Body of pancreas (tissue), 4 donors: ENCODE measurements at regions not wholly inside any gene's neighbourhood (a gene's known extent, or its start where the extent isn't known, plus 50 kb on each side); places are given as distances from the start of the nearest gene placed in this dataset.

Experiments used
- ATAC-seq: fragments of 150-250 bp; one replicate; pipeline ENCODE4 v1.9.1; 2016
- DNase-seq, 4 donors: peaks; one replicate each; pipeline ENCODE4 v3.0.0-alpha.2; 2019
- H3K27ac ChIP-seq, 4 donors: fragments of 200-600 bp; sonication (generic); 1 replicate in 3 of 4; 2 replicates in 1 of 4; pipeline versions ENCODE4 v1.5.1 to v1.6.1; 2016 to 2019; ENCODE audit warnings: mild to moderate bottlenecking in 1 of 4, mixed read lengths in 1 of 4, moderate library complexity in 1 of 4
- H3K27me3 ChIP-seq, 2 donors: fragments of 200-600 bp; sonication (generic); one replicate each; pipeline ENCODE4 v1.6.0; 2016; ENCODE audit warnings: mild to moderate bottlenecking in 1 of 2
- H3K36me3 ChIP-seq, 2 donors: fragments of 200-600 bp; sonication (generic); replicated peaks in 1 of 2; 2 replicates each; pipeline ENCODE4 v1.5.1; 2016; ENCODE audit warnings: low read depth in 2 of 2; ENCODE audit not compliant: insufficient read depth in 1 of 2
- H3K4me1 ChIP-seq: fragments of 200-600 bp; sonication (generic); one replicate; pipeline ENCODE4 v1.6.0; 2016
- H3K4me3 ChIP-seq, 2 donors: fragments of 200-600 bp; sonication (generic); 1 replicate in 1 of 2; 2 replicates in 1 of 2; pipeline ENCODE4 v1.5.1; 2016 to 2019
- H3K9me3 ChIP-seq, 3 donors: fragments of 200-600 bp; sonication (generic); 1 replicate in 2 of 3; 2 replicates in 1 of 3; pipeline ENCODE4 v1.5.1; 2016
- POLR2A ChIP-seq, 3 donors: fragments of 450-650 bp; IDR thresholded peaks; one replicate each; pipeline ENCODE4 v1.6.1; 2016; ENCODE audit warnings: antibody characterized with exemption in 3 of 3, mild to moderate bottlenecking in 2 of 3
- WGBS, 2 donors: methylation state at CpG; one replicate each; pipeline ENCODE4 v1.1.5; 2017; 5-methylcytosine and 5-hydroxymethylcytosine counted together
- intact Hi-C: fragments of 100-400 bp; cut with DNase I; formaldehyde crosslinking; loops from one replicate; pipeline ENCODE4 v1.15.1; 2023
- TF ChIP-seq, protein P1 (sequence below), 7 experiments: fragments of 450-650 bp in 4 of 7; fragments of 200-600 bp in 3 of 7; sonication (generic) in 3 of 7; IDR thresholded peaks; one replicate each; pipeline ENCODE4 v1.5.1; 2016 to 2019; ENCODE audit warnings: antibody characterized with exemption in 7 of 7

DNA sequence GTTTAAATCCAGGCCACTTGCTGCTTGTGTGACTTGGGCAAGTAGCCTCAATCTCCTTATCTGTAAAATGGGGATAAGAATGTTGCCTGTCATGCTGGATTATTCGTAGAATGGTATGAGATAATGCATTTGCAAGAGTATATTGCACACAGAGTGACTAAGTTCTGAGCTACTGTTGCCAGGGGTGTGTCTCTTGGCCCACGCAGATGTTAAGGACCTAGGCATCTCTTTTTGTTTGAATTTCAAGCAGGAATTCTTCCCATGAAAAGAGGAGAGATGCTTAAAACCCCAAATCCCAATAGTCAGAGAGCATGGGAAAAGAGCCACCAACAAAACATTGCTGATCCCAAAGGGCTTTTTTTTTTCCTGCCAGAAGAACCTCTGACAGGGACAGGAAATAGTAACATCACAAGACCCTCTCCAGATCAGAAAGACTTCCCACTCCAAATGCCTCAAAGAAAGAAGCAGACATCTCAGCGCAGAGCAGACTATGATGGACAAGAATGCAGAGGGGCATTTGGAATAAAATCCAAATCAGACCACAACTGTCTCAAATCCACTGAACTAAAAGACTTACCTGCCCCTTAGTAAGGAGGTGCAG is 90.5 kb downstream of the MRPL46 start:
- Histone ChIP-seq H3K27me3 (peaks cover 0 to 2% of the 10 kb centered on the region in 2 donors), H3K9me3 (no peaks in the 10 kb centered on the region), H3K27ac (no peak overlapping the region), H3K36me3 (no peaks in the 10 kb centered on the region), H3K4me1 (no peaks in the 10 kb centered on the region), H3K4me3 (no peak overlapping the region)
- ATAC-seq: no peak
- no peak for TF ChIP-seq POLR2A (IDR thresholded peaks at IDR 0.05)
- TF ChIP-seq, protein P1, sequence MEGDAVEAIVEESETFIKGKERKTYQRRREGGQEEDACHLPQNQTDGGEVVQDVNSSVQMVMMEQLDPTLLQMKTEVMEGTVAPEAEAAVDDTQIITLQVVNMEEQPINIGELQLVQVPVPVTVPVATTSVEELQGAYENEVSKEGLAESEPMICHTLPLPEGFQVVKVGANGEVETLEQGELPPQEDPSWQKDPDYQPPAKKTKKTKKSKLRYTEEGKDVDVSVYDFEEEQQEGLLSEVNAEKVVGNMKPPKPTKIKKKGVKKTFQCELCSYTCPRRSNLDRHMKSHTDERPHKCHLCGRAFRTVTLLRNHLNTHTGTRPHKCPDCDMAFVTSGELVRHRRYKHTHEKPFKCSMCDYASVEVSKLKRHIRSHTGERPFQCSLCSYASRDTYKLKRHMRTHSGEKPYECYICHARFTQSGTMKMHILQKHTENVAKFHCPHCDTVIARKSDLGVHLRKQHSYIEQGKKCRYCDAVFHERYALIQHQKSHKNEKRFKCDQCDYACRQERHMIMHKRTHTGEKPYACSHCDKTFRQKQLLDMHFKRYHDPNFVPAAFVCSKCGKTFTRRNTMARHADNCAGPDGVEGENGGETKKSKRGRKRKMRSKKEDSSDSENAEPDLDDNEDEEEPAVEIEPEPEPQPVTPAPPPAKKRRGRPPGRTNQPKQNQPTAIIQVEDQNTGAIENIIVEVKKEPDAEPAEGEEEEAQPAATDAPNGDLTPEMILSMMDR (IDR thresholded peaks at IDR 0.05): no peak
- WGBS, 2 donors: 55 to 57% methylated on average over 3 of the region's 3 CpGs
- no peak for DNase-seq
- intact Hi-C loops: no loop called here

DNA sequence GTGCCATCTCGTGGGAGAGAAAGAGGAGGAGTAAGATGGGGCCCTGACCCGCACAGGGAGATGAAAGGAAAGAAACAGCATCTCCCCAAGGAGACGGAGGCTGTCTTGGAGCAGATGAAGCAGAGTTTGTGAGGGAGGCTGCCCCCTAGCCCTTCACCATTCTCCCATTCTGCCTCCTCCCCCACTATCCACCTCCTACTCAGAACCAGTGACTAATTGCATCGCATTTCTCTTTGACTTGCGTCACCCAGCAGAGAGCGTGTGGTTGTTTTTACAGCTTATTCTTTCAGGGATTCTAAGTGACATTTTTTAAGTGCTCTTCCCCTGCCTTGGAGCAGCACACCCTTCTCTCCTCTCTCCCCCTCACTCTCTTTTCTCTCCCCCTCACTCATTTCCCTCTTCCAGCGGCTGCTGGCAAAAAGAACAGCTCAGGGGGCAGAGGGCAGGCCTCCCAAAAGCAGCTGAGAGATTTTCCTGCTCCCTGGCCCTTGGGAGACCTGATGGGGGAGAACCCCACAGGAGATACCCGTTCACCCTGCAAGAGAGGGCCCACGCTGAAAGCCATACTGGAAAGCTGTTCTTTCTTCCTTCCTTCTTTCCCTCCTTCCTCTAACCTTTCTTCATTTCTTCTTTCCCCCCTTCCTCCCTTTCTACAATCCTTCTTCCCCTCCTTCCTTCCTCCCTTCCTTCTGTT is 91.8 kb downstream of the MRPL46 start:
- DNase-seq (no peak), ATAC-seq (no peak)
- H3K36me3 ChIP-seq: no peaks in the 10 kb centered on the region
- WGBS, 2 donors: 14 to 20% methylated on average over 9 of the region's 9 CpGs
- H3K9me3 ChIP-seq: no peaks in the 10 kb centered on the region
- H3K27me3 ChIP-seq: peaks cover 0 to 2% of the 10 kb centered on the region in 2 donors
- intact Hi-C loops: no loop called here
- TF ChIP-seq, protein P1 (IDR thresholded peaks at IDR 0.05): no peak
- no peak for TF ChIP-seq POLR2A (IDR thresholded peaks at IDR 0.05)
- no peak overlapping the region for H3K27ac ChIP-seq
- H3K4me3 ChIP-seq: no peak overlapping the region
- no peaks in the 10 kb centered on the region for H3K4me1 ChIP-seq

DNA sequence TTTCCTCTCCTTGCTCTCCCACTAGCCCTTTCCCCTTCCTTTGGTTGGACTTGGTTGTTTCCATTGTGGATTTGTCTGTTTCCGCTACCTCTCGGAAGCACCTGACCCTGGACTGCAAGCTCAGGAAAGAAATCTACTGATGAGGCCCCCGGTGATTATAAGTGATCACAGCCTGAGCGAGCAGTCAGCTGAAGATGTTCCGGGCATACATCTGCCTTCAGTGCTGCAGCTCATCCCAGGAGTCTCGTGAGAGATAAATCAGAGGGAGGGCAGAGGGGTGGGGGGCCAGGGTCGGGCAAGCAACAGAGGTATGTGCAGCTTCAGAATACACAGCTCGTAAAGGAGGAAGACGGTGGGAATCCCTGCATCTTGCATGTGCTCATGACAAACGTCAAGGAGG is 102.1 kb downstream of the MRPL46 start:
- no peak for ATAC-seq
- Histone ChIP-seq H3K9me3 (no peaks in the 10 kb centered on the region), H3K36me3 (no peaks in the 10 kb centered on the region), H3K27me3 (no peaks in the 10 kb centered on the region), H3K4me3 (no peak overlapping the region), H3K27ac (no peak overlapping the region), H3K4me1 (no peaks in the 10 kb centered on the region)
- intact Hi-C loops: no loop called here
- 39 to 57% methylated on average over 10 of the region's 10 CpGs for WGBS, 2 donors
- no peak for DNase-seq
- TF ChIP-seq, protein P1 (IDR thresholded peaks at IDR 0.05): no peak
- TF ChIP-seq POLR2A (IDR thresholded peaks at IDR 0.05): no peak

DNA sequence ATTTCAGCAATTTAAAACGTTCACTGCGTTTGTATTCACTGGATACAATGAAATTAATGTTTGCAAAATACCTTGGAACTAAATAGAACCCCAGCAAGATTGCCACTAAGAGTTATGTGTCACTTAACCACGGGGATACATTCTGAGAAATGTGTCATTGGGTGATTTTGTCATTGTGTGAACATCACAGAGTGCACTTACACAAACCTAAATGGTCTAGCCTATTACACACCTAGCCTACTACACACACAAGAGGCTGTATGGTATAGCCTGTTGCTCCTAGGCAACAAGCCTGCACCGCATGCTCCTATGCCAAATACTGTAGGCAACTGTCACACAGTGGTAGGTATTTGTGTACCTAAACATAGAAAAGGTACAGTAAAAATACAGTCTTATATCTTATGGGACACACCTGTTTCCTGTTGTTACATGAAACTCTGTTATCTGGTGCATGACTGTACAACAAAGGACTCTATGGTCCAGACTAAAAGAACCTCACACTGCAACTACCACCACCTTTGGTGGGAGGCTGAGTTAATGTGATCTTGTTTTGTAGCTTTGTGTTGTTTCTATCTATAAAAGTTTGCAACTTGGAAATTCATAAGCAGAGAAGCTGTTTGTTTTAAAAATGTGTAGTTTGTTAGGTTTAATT is 92.2 kb upstream of the NTRK3 start:
- H3K4me3 ChIP-seq: no peak overlapping the region
- no peak for ATAC-seq
- intact Hi-C loops: no loop called here
- no peaks in the 10 kb centered on the region for H3K27me3 ChIP-seq
- no peak for TF ChIP-seq POLR2A (IDR thresholded peaks at IDR 0.05)
- TF ChIP-seq, protein P1 (IDR thresholded peaks at IDR 0.05): no peak
- peaks cover 0 to 8% (median 0%) of the 10 kb centered on the region in 3 donors for H3K9me3 ChIP-seq
- H3K4me1 ChIP-seq: no peaks in the 10 kb centered on the region
- 42 to 44% methylated on average over 4 of the region's 4 CpGs for WGBS, 2 donors
- no peak for DNase-seq
- H3K36me3 ChIP-seq: no peaks in the 10 kb centered on the region
- H3K27ac ChIP-seq: no peak overlapping the region
